GM23338 (cell line): ENCODE measurements at regions not wholly inside any gene's neighbourhood (a gene's known extent, or its start where the extent isn't known, plus 50 kb on each side); places are given as distances from the start of the nearest gene placed in this dataset.

Source experiments
- EZH2 ChIP-seq: fragments of 200-600 bp; sonication (generic); IDR thresholded peaks from one replicate; pipeline ENCODE4 v1.8.0; 2017; ENCODE audit warnings: antibody characterized with exemption, mild to moderate bottlenecking, low read depth; ENCODE audit not compliant: unreplicated experiment
- POLR2AphosphoS5 ChIP-seq: IDR thresholded peaks from 2 replicates; pipeline ENCODE4 v1.6.1; 2016; ENCODE audit warnings: antibody characterized with exemption, low read depth
- TF ChIP-seq, protein P1 (sequence below), 2 experiments: fragments of 200-600 bp in 1 of 2; sonication (generic) in 1 of 2; conservative IDR thresholded peaks; 2 replicates each; pipeline versions ENCODE4 v1.5.1 to v1.6.1; 2016 to 2017; ENCODE audit warnings: antibody characterized with exemption in 2 of 2, low read depth in 2 of 2, mild to moderate bottlenecking in 2 of 2, moderate library complexity in 1 of 2
- TF ChIP-seq, protein P2 (sequence below): IDR thresholded peaks from one replicate; pipeline ENCODE4 v1.6.1; 2018; ENCODE audit warnings: antibody characterized with exemption; ENCODE audit not compliant: unreplicated experiment

DNA sequence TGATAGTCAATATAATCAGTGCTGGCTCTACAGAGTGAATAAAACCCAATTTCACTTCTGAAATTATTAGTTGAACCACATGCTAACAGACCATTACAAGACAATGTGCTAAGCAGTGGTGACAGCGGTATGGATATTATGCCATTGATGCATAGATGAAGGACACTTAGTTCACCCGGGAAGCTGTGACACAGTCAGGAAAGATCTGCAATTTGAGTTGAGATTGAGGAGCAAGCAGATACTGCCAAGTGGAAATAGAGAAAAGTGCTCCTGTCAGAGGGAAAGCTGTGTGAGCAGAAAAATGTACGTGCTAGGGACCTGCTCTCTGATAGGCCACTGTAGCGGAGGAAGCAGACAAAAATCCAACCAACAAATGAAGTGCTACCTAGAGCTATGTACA lies 529.5 kb upstream of the CDH2 start:
- TF ChIP-seq POLR2AphosphoS5 = no peak
- TF ChIP-seq, protein P1, sequence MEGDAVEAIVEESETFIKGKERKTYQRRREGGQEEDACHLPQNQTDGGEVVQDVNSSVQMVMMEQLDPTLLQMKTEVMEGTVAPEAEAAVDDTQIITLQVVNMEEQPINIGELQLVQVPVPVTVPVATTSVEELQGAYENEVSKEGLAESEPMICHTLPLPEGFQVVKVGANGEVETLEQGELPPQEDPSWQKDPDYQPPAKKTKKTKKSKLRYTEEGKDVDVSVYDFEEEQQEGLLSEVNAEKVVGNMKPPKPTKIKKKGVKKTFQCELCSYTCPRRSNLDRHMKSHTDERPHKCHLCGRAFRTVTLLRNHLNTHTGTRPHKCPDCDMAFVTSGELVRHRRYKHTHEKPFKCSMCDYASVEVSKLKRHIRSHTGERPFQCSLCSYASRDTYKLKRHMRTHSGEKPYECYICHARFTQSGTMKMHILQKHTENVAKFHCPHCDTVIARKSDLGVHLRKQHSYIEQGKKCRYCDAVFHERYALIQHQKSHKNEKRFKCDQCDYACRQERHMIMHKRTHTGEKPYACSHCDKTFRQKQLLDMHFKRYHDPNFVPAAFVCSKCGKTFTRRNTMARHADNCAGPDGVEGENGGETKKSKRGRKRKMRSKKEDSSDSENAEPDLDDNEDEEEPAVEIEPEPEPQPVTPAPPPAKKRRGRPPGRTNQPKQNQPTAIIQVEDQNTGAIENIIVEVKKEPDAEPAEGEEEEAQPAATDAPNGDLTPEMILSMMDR (conservative IDR thresholded peaks at IDR 0.05; ENCODE audit: low read depth in 2 of 2) = no peak
- TF ChIP-seq, protein P2, sequence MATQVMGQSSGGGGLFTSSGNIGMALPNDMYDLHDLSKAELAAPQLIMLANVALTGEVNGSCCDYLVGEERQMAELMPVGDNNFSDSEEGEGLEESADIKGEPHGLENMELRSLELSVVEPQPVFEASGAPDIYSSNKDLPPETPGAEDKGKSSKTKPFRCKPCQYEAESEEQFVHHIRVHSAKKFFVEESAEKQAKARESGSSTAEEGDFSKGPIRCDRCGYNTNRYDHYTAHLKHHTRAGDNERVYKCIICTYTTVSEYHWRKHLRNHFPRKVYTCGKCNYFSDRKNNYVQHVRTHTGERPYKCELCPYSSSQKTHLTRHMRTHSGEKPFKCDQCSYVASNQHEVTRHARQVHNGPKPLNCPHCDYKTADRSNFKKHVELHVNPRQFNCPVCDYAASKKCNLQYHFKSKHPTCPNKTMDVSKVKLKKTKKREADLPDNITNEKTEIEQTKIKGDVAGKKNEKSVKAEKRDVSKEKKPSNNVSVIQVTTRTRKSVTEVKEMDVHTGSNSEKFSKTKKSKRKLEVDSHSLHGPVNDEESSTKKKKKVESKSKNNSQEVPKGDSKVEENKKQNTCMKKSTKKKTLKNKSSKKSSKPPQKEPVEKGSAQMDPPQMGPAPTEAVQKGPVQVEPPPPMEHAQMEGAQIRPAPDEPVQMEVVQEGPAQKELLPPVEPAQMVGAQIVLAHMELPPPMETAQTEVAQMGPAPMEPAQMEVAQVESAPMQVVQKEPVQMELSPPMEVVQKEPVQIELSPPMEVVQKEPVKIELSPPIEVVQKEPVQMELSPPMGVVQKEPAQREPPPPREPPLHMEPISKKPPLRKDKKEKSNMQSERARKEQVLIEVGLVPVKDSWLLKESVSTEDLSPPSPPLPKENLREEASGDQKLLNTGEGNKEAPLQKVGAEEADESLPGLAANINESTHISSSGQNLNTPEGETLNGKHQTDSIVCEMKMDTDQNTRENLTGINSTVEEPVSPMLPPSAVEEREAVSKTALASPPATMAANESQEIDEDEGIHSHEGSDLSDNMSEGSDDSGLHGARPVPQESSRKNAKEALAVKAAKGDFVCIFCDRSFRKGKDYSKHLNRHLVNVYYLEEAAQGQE = no peak
- no peak for TF ChIP-seq EZH2
